ENCODE measurements at regions not wholly inside any gene's neighbourhood (a gene's known extent, or its start where the extent isn't known, plus 50 kb on each side); places are given as distances from the start of the nearest gene placed in this dataset.

GRCh38 chr2:150174971-150175421 lies 312.5 kb downstream of the RND3 start:
- FAIRE-seq, result no peak
- DNase-seq (ENCODE audit: low read depth, low spot score), result no peak
- no peak overlapping the region for H3K4me2 ChIP-seq (ENCODE audit: control insufficient read depth, extremely low read depth, insufficient read depth, low read depth, low read length)
- H3K79me2 ChIP-seq (ENCODE audit: control insufficient read depth, insufficient read depth, low read length), result no peaks in the 10 kb centered on the region
- dilution Hi-C loops (cut with MboI; ENCODE audit: extremely low pct_ligation_motif_present, low sequenced_read_pairs), result no loop called here
- no peaks in the 10 kb centered on the region for H3K9me3 ChIP-seq (ENCODE audit: control insufficient read depth, low read depth, low read length)
- H3K27me3 ChIP-seq (ENCODE audit: control insufficient read depth, extremely low read depth, insufficient read depth, low read length), result no peaks in the 10 kb centered on the region
- no peak overlapping the region for H3K27ac ChIP-seq (ENCODE audit: control insufficient read depth, insufficient read depth, low read length)
- H3K4me3 ChIP-seq (ENCODE audit: control insufficient read depth in 2 of 3, extremely low read depth in 1 of 3, insufficient read depth in 2 of 3, low read depth in 1 of 3, low read length in 3 of 3), result no peak overlapping the region
- no peak overlapping the region for H2AFZ ChIP-seq (ENCODE audit: control insufficient read depth, low read length)
- no peak overlapping the region for H3K9ac ChIP-seq (ENCODE audit: control insufficient read depth, extremely low read depth, insufficient read depth, low read length)
- no peaks in the 10 kb centered on the region for H3K4me1 ChIP-seq (ENCODE audit: control insufficient read depth, extremely low read depth, insufficient read depth, low read length)
- no peaks in the 10 kb centered on the region for H3K36me3 ChIP-seq (ENCODE audit: control insufficient read depth in 2 of 2, extremely low read depth in 1 of 2, insufficient read depth in 2 of 2, low read length in 2 of 2)
- TF ChIP-seq EZH2 (IDR thresholded peaks at IDR 0.05; ENCODE audit: low read length), result no peak
- TF ChIP-seq, protein P1, sequence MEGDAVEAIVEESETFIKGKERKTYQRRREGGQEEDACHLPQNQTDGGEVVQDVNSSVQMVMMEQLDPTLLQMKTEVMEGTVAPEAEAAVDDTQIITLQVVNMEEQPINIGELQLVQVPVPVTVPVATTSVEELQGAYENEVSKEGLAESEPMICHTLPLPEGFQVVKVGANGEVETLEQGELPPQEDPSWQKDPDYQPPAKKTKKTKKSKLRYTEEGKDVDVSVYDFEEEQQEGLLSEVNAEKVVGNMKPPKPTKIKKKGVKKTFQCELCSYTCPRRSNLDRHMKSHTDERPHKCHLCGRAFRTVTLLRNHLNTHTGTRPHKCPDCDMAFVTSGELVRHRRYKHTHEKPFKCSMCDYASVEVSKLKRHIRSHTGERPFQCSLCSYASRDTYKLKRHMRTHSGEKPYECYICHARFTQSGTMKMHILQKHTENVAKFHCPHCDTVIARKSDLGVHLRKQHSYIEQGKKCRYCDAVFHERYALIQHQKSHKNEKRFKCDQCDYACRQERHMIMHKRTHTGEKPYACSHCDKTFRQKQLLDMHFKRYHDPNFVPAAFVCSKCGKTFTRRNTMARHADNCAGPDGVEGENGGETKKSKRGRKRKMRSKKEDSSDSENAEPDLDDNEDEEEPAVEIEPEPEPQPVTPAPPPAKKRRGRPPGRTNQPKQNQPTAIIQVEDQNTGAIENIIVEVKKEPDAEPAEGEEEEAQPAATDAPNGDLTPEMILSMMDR (optimal IDR thresholded peaks at IDR 0.05 in 1 of 3, IDR thresholded peaks at IDR 0.05 in 1 of 3, conservative IDR thresholded peaks at IDR 0.05 in 1 of 3; ENCODE audit: extremely low read depth in 1 of 3, insufficient read depth in 2 of 3, low read length in 3 of 3), result no peak
- no peaks in the 10 kb centered on the region for H4K20me1 ChIP-seq (ENCODE audit: control insufficient read depth, extremely low read depth, insufficient read depth, low read length)
- no peaks in the 10 kb centered on the region for H3K9me1 ChIP-seq (ENCODE audit: control insufficient read depth, extremely low read depth, insufficient read depth, low read length)

- Histone ChIP-seq H3K4me3 (ENCODE audit: control insufficient read depth in 2 of 3, extremely low read depth in 1 of 3, insufficient read depth in 2 of 3, low read depth in 1 of 3, low read length in 3 of 3) (no peak overlapping the region), H4K20me1 (ENCODE audit: control insufficient read depth, extremely low read depth, insufficient read depth, low read length) (no peaks in the 10 kb centered on the region), H3K79me2 (ENCODE audit: control insufficient read depth, insufficient read depth, low read length) (no peaks in the 10 kb centered on the region), H3K36me3 (ENCODE audit: control insufficient read depth in 2 of 2, extremely low read depth in 1 of 2, insufficient read depth in 2 of 2, low read length in 2 of 2) (no peaks in the 10 kb centered on the region), H3K27me3 (ENCODE audit: control insufficient read depth, extremely low read depth, insufficient read depth, low read length) (no peaks in the 10 kb centered on the region), H3K27ac (ENCODE audit: control insufficient read depth, insufficient read depth, low read length) (no peak overlapping the region), H3K4me1 (ENCODE audit: control insufficient read depth, extremely low read depth, insufficient read depth, low read length) (no peaks in the 10 kb centered on the region), H2AFZ (ENCODE audit: control insufficient read depth, low read length) (no peak overlapping the region), H3K4me2 (ENCODE audit: control insufficient read depth, extremely low read depth, insufficient read depth, low read depth, low read length) (no peak overlapping the region), H3K9me3 (ENCODE audit: control insufficient read depth, low read depth, low read length) (no peaks in the 10 kb centered on the region), H3K9me1 (ENCODE audit: control insufficient read depth, extremely low read depth, insufficient read depth, low read length) (no peaks in the 10 kb centered on the region), H3K9ac (ENCODE audit: control insufficient read depth, extremely low read depth, insufficient read depth, low read length) (no peak overlapping the region)
- FAIRE-seq (no peak), DNase-seq (ENCODE audit: low read depth, low spot score) (no peak)
- dilution Hi-C loops (cut with MboI; ENCODE audit: extremely low pct_ligation_motif_present, low sequenced_read_pairs), result no loop called here
- no peak for TF ChIP-seq EZH2 (IDR thresholded peaks at IDR 0.05; ENCODE audit: low read length)
- TF ChIP-seq, protein P1 (optimal IDR thresholded peaks at IDR 0.05 in 1 of 3, IDR thresholded peaks at IDR 0.05 in 1 of 3, conservative IDR thresholded peaks at IDR 0.05 in 1 of 3; ENCODE audit: extremely low read depth in 1 of 3, insufficient read depth in 2 of 3, low read length in 3 of 3), result no peak
Measured at GRCh38 chr2:150174056-150174805, 313.2 kb downstream of the RND3 start.

Measured in keratinocyte (primary cell).